Peyer's patch (tissue), 4 donors: ENCODE measurements at regions not wholly inside any gene's neighbourhood (a gene's known extent, or its start where the extent isn't known, plus 50 kb on each side); places are given as distances from the start of the nearest gene placed in this dataset.

Experiments
- POLR2A ChIP-seq, 2 donors: fragments of 450-650 bp; IDR thresholded peaks; one replicate each; pipeline ENCODE4 v1.5.1; 2017; ENCODE audit warnings: antibody characterized with exemption in 2 of 2, mild to moderate bottlenecking in 2 of 2, moderate library complexity in 2 of 2
- TF ChIP-seq, protein P1 (sequence below), 6 experiments: fragments of 450-650 bp in 4 of 6; fragments of 200-600 bp in 2 of 6; sonication (generic) in 1 of 6; IDR thresholded peaks; one replicate each; pipeline ENCODE4 v1.5.1; 2017 to 2019; ENCODE audit warnings: antibody characterized with exemption in 6 of 6, mild to moderate bottlenecking in 3 of 6, moderate library complexity in 1 of 6

DNA sequence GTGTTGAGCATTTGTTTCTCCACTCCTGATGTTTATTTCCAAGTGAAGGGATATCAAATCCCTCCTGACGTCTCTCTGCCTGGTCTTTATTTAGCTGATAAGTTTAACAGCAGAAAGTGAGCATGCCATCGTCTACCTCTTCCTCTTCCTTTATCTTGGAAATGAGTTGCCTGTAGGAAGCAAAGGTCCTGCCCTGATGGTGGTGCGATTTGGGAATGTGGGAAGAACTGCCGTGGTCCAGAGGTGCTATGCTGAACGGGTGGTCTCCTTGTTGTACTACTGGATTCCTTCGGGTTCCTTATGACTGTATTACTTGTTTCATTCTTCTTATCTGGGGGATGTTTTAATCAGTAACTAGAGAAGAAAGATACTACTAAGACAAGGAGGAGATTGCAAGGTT, 217.5 kb downstream of the PMAIP1 start:
- TF ChIP-seq, protein P1, sequence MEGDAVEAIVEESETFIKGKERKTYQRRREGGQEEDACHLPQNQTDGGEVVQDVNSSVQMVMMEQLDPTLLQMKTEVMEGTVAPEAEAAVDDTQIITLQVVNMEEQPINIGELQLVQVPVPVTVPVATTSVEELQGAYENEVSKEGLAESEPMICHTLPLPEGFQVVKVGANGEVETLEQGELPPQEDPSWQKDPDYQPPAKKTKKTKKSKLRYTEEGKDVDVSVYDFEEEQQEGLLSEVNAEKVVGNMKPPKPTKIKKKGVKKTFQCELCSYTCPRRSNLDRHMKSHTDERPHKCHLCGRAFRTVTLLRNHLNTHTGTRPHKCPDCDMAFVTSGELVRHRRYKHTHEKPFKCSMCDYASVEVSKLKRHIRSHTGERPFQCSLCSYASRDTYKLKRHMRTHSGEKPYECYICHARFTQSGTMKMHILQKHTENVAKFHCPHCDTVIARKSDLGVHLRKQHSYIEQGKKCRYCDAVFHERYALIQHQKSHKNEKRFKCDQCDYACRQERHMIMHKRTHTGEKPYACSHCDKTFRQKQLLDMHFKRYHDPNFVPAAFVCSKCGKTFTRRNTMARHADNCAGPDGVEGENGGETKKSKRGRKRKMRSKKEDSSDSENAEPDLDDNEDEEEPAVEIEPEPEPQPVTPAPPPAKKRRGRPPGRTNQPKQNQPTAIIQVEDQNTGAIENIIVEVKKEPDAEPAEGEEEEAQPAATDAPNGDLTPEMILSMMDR (IDR thresholded peaks at IDR 0.05): no peak
- no peak for TF ChIP-seq POLR2A (IDR thresholded peaks at IDR 0.05)
